PC-3 (cell line): ENCODE measurements at regions not wholly inside any gene's neighbourhood (a gene's known extent, or its start where the extent isn't known, plus 50 kb on each side); places are given as distances from the start of the nearest gene placed in this dataset.
"Not testable (repeated sequence)": the region's sequence is repeated elsewhere in the genome, so short reads cannot be mapped to it uniquely, and the experiment has no call there.

Experiments used
- ATAC-seq: fragments of 200-7000 bp; cut with Tn5 transposase; 2 replicates; pipeline ENCODE4 v1.9.1; 2020; ENCODE audit warnings: mild to moderate bottlenecking, moderate library complexity
- BruUV-seq: library from RNA; stranded (reverse); fragments of 400-500 nt; replicated peaks from 2 replicates; lab custom pipeline; 2021; lab: Mats Ljungman, UMichigan
- CTCF ChIA-PET: fragments of 300-600 bp; sonication (Branson Sonifier 250); formaldehyde crosslinking; loops from one replicate; lab custom pipeline; 2022; ENCODE audit warnings: antibody characterized with exemption; lab: Charles Lee
- POLR2A ChIA-PET: fragments of 300-600 bp; sonication (Branson Sonifier 250); formaldehyde crosslinking; loops from one replicate; lab custom pipeline; 2022; ENCODE audit warnings: antibody characterized with exemption; ENCODE audit not compliant: unreplicated experiment; lab: Charles Lee
- DNase-seq: peaks from one replicate; pipeline ENCODE4 v3.0.0-alpha.2; 2015
- H2AFZ ChIP-seq: fragments of 300-600 bp; sonication (generic); 2 replicates; pipeline ENCODE4 v1.6.0; 2016; ENCODE audit warnings: antibody characterized with exemption, low read length
- H3F3A ChIP-seq: fragments of 300-600 bp; sonication (generic); one replicate; pipeline ENCODE4 v1.6.0; 2017; ENCODE audit warnings: antibody characterized with exemption, low read length, control low read depth, mild to moderate bottlenecking; ENCODE audit not compliant: unreplicated experiment
- H3K27ac ChIP-seq: fragments of 300-600 bp; sonication (generic); 2 replicates; pipeline ENCODE4 v1.5.1; 2016; ENCODE audit warnings: mild to moderate bottlenecking, low read length
- H3K27me3 ChIP-seq: fragments of 300-600 bp; sonication (generic); 2 replicates; pipeline ENCODE4 v1.6.1; 2016; ENCODE audit warnings: low read length, mixed read lengths
- H3K36me3 ChIP-seq: fragments of 300-600 bp; sonication (generic); 2 replicates; pipeline ENCODE4 v1.6.1; 2016; ENCODE audit warnings: low read depth, mixed run types, low read length, mixed read lengths
- H3K4me1 ChIP-seq: fragments of 300-600 bp; sonication (generic); 2 replicates; pipeline ENCODE4 v1.5.1; 2016; ENCODE audit warnings: low read length; ENCODE audit not compliant: insufficient read depth
- H3K4me2 ChIP-seq: fragments of 300-600 bp; sonication (generic); 2 replicates; pipeline ENCODE4 v1.6.0; 2016; ENCODE audit warnings: low read length
- H3K4me3 ChIP-seq: fragments of 300-600 bp; sonication (generic); 2 replicates; pipeline ENCODE4 v1.5.1; 2016; ENCODE audit warnings: mild to moderate bottlenecking, low read length, mixed read lengths
- H3K79me2 ChIP-seq: fragments of 300-600 bp; sonication (generic); 2 replicates; pipeline ENCODE4 v1.6.1; 2017; ENCODE audit warnings: low read length, mixed read lengths
- H3K9ac ChIP-seq: fragments of 300-600 bp; sonication (generic); 2 replicates; pipeline ENCODE4 v1.6.0; 2016; ENCODE audit warnings: mild to moderate bottlenecking, low read length
- H3K9me2 ChIP-seq: fragments of 300-600 bp; sonication (generic); replicated peaks from 2 replicates; pipeline ENCODE4 v1.6.1; 2016; ENCODE audit warnings: mixed run types, low read length, mixed read lengths
- H3K9me3 ChIP-seq: fragments of 300-600 bp; sonication (generic); 2 replicates; pipeline ENCODE4 v1.6.1; 2016; ENCODE audit warnings: low read length, mixed read lengths
- H4K20me1 ChIP-seq: fragments of 300-600 bp; sonication (generic); 2 replicates; pipeline ENCODE4 v1.6.1; 2016; ENCODE audit warnings: low read length, mixed read lengths
- EZH2 ChIP-seq: fragments of 300-600 bp; sonication (generic); IDR thresholded peaks from one replicate; pipeline ENCODE4 v1.6.1; 2017; ENCODE audit warnings: antibody characterized with exemption, mild to moderate bottlenecking, low read length; ENCODE audit not compliant: unreplicated experiment
- EZH2phosphoT487 ChIP-seq: fragments of 300-600 bp; sonication (generic); IDR thresholded peaks from 2 replicates; pipeline ENCODE4 v1.6.1; 2018; ENCODE audit warnings: mild to moderate bottlenecking, antibody characterized with exemption, low read length, borderline replicate concordance
- intact Hi-C: fragments of 100-400 bp; cut with micrococcal nuclease; formaldehyde crosslinking; loops from 2 replicates; pipeline ENCODE4 v1.9.0; 2023
- TF ChIP-seq, protein P1 (sequence below): fragments of 300-600 bp; sonication (generic); conservative IDR thresholded peaks from 2 replicates; pipeline ENCODE4 v1.5.1; 2017; ENCODE audit warnings: antibody characterized with exemption, low read depth, mild to moderate bottlenecking, low read length

DNA sequence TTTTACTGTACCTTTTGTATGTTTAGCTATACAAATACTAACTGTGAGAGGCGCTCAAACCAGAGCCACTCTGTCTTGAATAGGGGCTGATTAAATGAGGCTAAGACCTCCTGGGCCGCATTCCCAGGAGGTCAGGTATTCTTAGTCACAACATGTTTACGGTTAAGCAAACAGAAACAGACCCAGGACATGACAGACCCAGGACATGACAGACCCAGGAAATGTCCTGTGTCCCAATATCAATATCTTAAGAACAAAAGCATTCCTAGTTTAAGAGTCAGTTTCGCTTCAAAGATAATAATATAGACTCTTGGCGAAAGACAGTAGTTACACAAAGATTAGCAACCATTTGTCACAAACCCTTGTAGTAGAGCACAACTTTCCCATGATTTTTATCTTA lies 304.5 kb downstream of the CCSER2 start:
- H4K20me1 ChIP-seq, result no peaks in the 10 kb centered on the region
- no peaks in the 10 kb centered on the region for H3K9me3 ChIP-seq
- H2AFZ ChIP-seq, result no peak overlapping the region
- peak overlapping the region; percentile 100 for H3K27ac ChIP-seq
- peaks cover 22% of the 10 kb centered on the region for H3K4me1 ChIP-seq
- no peaks in the 10 kb centered on the region for H3K27me3 ChIP-seq
- no peaks in the 10 kb centered on the region for H3F3A ChIP-seq
- no TSS peak for BruUV-seq
- H3K4me3 ChIP-seq, result no peak overlapping the region
- H3K79me2 ChIP-seq, result no peaks in the 10 kb centered on the region
- DNase-seq (peak; percentile 91), ATAC-seq (peak; percentile 97)
- H3K36me3 ChIP-seq, result no peaks in the 10 kb centered on the region
- peak overlapping the region; percentile 85 for H3K9ac ChIP-seq
- H3K9me2 ChIP-seq, result no peaks in the 10 kb centered on the region
- no peak for TF ChIP-seq EZH2phosphoT487
- TF ChIP-seq EZH2, result no peak
- TF ChIP-seq, protein P1, sequence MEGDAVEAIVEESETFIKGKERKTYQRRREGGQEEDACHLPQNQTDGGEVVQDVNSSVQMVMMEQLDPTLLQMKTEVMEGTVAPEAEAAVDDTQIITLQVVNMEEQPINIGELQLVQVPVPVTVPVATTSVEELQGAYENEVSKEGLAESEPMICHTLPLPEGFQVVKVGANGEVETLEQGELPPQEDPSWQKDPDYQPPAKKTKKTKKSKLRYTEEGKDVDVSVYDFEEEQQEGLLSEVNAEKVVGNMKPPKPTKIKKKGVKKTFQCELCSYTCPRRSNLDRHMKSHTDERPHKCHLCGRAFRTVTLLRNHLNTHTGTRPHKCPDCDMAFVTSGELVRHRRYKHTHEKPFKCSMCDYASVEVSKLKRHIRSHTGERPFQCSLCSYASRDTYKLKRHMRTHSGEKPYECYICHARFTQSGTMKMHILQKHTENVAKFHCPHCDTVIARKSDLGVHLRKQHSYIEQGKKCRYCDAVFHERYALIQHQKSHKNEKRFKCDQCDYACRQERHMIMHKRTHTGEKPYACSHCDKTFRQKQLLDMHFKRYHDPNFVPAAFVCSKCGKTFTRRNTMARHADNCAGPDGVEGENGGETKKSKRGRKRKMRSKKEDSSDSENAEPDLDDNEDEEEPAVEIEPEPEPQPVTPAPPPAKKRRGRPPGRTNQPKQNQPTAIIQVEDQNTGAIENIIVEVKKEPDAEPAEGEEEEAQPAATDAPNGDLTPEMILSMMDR, result no peak
- intact Hi-C loops, result loop anchor here (1.0 kb wide), 1 partner anchor 20 kb away; no protein-coding TSS in a partner anchor
- H3K4me2 ChIP-seq, result peak overlapping the region; percentile 68; the same call in 1 of the 2 replicates
- CTCF ChIA-PET, result interaction anchor here (1.0 kb wide), 1 partner anchor 19 kb away, joined by 4 read pairs; no protein-coding TSS in a partner anchor
- POLR2A ChIA-PET, result interaction anchor here (0.5 kb wide), 1 partner anchor 458 kb away, joined by 9 read pairs; no protein-coding TSS in a partner anchor

DNA sequence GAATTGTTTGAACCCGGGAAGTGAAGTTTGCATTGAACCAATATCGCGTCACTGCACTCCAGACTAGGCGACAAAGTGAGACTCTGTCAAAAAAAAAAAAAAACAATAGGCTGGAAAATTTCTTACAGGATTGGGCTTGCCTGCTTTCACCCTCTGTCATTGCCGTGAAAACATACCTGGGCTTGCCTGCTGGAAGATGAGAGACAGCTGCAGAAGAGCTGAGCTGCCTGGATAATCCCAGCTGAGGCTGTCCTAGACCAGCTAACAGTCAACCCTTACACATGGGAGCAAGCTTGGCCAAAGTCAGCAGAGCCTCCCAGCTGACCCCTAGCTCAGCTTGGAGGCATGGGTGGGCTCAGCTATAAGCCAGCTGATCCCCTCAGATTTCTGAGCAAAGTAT lies 306.2 kb downstream of the CCSER2 start:
- Histone ChIP-seq H4K20me1 (no peaks in the 10 kb centered on the region), H3K79me2 (no peaks in the 10 kb centered on the region), H3K36me3 (no peaks in the 10 kb centered on the region), H3K27ac (peak overlapping the region; percentile 26; the same call in 1 of the 2 replicates), H3K9ac (no peak overlapping the region), H3K9me3 (no peaks in the 10 kb centered on the region), H3K4me2 (no peak overlapping the region), H3K4me3 (no peak overlapping the region), H3K9me2 (no peaks in the 10 kb centered on the region), H3K4me1 (peaks cover 22% of the 10 kb centered on the region), H2AFZ (no peak overlapping the region), H3F3A (no peaks in the 10 kb centered on the region), H3K27me3 (no peaks in the 10 kb centered on the region)
- TF ChIP-seq, protein P1, result no peak
- TF ChIP-seq EZH2phosphoT487, result no peak
- TF ChIP-seq EZH2, result no peak
- ATAC-seq, result no peak
- intact Hi-C loops, result no loop called here
- ChIA-PET POLR2A (no interaction called here), CTCF (no interaction called here)
- DNase-seq, result no peak
- no TSS peak for BruUV-seq

DNA sequence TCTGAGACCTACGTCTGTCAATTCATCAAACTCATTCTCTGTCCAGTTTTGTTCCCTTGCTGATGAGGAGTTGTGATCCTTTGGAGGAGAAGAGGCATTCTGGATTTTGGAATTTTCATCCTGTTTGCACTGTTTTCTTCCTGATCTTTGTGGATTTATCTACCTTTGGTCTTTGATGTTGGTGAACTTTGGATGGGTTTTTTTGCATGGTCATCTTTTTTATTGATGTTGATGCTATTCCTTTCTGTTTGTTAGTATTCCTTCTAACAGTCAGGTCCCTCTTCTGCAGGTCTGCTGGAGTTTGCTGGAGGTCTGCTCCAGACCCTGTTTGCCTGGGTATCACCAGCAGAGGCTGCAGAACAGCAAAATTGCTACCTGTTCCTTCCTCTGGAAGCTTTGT lies 322.2 kb downstream of the CCSER2 start:
- H3K27me3 ChIP-seq, ATAC-seq, H4K20me1 ChIP-seq, CTCF ChIA-PET, H3K4me2 ChIP-seq, H3K9ac ChIP-seq, H3K9me2 ChIP-seq, H3K79me2 ChIP-seq, H3K27ac ChIP-seq, H3K36me3 ChIP-seq, DNase-seq, H3K4me3 ChIP-seq, H3F3A ChIP-seq, H3K9me3 ChIP-seq, H3K4me1 ChIP-seq, BruUV-seq, intact Hi-C loops, H2AFZ ChIP-seq, POLR2A ChIA-PET: not testable (repeated sequence)
